HEK293T (cell line): ENCODE measurements at regions not wholly inside any gene's neighbourhood (a gene's known extent, or its start where the extent isn't known, plus 50 kb on each side); places are given as distances from the start of the nearest gene placed in this dataset.

Experiments used
- ARNT ChIP-seq: fragments of 450-650 bp; IDR thresholded peaks from 2 replicates; pipeline ENCODE4 v1.6.1; 2017; ENCODE audit warnings: mild to moderate bottlenecking
- BHLHE40 ChIP-seq: fragments of 450-650 bp; IDR thresholded peaks from 2 replicates; pipeline ENCODE4 v1.6.1; 2016; ENCODE audit warnings: mild to moderate bottlenecking, moderate library complexity, borderline replicate concordance
- ELF4 ChIP-seq: fragments of 450-650 bp; IDR thresholded peaks from 2 replicates; pipeline ENCODE4 v1.6.1; 2017; ENCODE audit warnings: antibody characterized with exemption
- FOXA1 ChIP-seq: fragments of 450-650 bp; IDR thresholded peaks from 2 replicates; pipeline ENCODE4 v1.6.1; 2016; ENCODE audit warnings: mild to moderate bottlenecking
- FOXM1 ChIP-seq: fragments of 450-650 bp; IDR thresholded peaks from 2 replicates; pipeline ENCODE4 v1.6.1; 2017; ENCODE audit warnings: mild to moderate bottlenecking, borderline replicate concordance
- HDGF ChIP-seq: fragments of 450-650 bp; IDR thresholded peaks from 2 replicates; pipeline ENCODE4 v1.6.1; 2017; ENCODE audit warnings: antibody characterized with exemption, borderline replicate concordance
- L3MBTL2 ChIP-seq: fragments of 450-650 bp; conservative IDR thresholded peaks from 2 replicates; pipeline ENCODE4 v1.6.1; 2016; ENCODE audit warnings: mild to moderate bottlenecking
- LEF1 ChIP-seq: fragments of 450-650 bp; IDR thresholded peaks from 2 replicates; pipeline ENCODE4 v1.6.1; 2017; ENCODE audit warnings: mild to moderate bottlenecking, borderline replicate concordance
- SP1 ChIP-seq: fragments of 450-650 bp; IDR thresholded peaks from 2 replicates; pipeline ENCODE4 v1.6.1; 2017
- SUZ12 ChIP-seq: fragments of 450-650 bp; IDR thresholded peaks from 2 replicates; pipeline ENCODE4 v1.6.1; 2016; ENCODE audit warnings: mild to moderate bottlenecking
- TARDBP ChIP-seq: fragments of 450-650 bp; IDR thresholded peaks from 2 replicates; pipeline ENCODE4 v1.6.1; 2016
- ZNF384 ChIP-seq: fragments of 450-650 bp; IDR thresholded peaks from 2 replicates; pipeline ENCODE4 v1.6.1; 2016
- TF ChIP-seq, protein P1 (sequence below): fragments of 450-650 bp; IDR thresholded peaks from 2 replicates; pipeline ENCODE4 v1.6.1; 2016

DNA sequence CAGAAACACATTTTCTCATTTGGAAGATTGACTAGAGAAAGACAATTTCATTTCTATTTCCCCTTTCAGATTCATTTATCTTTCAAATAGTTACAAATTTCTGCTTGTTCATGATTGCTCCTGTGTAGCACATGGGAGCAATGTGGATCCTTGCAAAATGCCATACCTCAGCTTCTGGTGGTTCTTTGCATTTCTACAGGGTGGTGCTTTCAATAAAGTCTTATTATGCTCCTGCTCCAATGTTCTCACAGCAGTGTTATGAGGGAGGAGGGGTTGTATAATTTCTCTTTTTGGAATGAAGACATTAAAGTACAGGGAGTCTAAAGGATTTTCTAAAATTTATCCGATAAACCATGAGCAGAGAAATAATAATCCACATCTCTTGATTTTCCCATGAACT is 280.1 kb upstream of the ATP10A start:
- TF ChIP-seq SUZ12 (no peak), TARDBP (no peak), FOXA1 (no peak), ZNF384 (no peak), L3MBTL2 (no peak), ARNT (no peak), SP1 (no peak), FOXM1 (no peak), BHLHE40 (no peak), HDGF (no peak), ELF4 (no peak), LEF1 (no peak)
- TF ChIP-seq, protein P1, sequence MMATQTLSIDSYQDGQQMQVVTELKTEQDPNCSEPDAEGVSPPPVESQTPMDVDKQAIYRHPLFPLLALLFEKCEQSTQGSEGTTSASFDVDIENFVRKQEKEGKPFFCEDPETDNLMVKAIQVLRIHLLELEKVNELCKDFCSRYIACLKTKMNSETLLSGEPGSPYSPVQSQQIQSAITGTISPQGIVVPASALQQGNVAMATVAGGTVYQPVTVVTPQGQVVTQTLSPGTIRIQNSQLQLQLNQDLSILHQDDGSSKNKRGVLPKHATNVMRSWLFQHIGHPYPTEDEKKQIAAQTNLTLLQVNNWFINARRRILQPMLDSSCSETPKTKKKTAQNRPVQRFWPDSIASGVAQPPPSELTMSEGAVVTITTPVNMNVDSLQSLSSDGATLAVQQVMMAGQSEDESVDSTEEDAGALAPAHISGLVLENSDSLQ = no peak
